ENCODE measurements at regions not wholly inside any gene's neighbourhood (a gene's known extent, or its start where the extent isn't known, plus 50 kb on each side); places are given as distances from the start of the nearest gene placed in this dataset.

GRCh38 chr7:118870187-118870586 lies 645.7 kb downstream of the ANKRD7 start:
- H3K9me3 ChIP-seq (ENCODE audit: control insufficient read depth in 4 of 4, low read length in 3 of 4), result no peaks in the 10 kb centered on the region
- H3K27ac ChIP-seq (ENCODE audit: low read depth in 1 of 2, low read length in 2 of 2), result no peak overlapping the region
- H3K4me1 ChIP-seq (ENCODE audit: control insufficient read depth in 4 of 4, insufficient read depth in 4 of 4, low read length in 3 of 4), result no peaks in the 10 kb centered on the region
- no peak for DNase-seq (ENCODE audit: low spot score)
- no peak overlapping the region for H3K9ac ChIP-seq (ENCODE audit: low read depth in 1 of 2, low read length in 2 of 2)
- H3K27me3 ChIP-seq (ENCODE audit: control insufficient read depth in 4 of 4, insufficient read depth in 4 of 4, low read length in 3 of 4), result no peaks in the 10 kb centered on the region
- TF ChIP-seq RAD21 (IDR thresholded peaks at IDR 0.05) (peak; percentile 13 to 29), HNF4G (IDR thresholded peaks at IDR 0.05) (no peak), REST (IDR thresholded peaks at IDR 0.05) (no peak)
- H3K36me3 ChIP-seq (ENCODE audit: control insufficient read depth in 4 of 4, insufficient read depth in 3 of 4, low read depth in 1 of 4, low read length in 3 of 4), result no peaks in the 10 kb centered on the region
- no peak overlapping the region for H3K4me3 ChIP-seq (ENCODE audit: low read depth in 1 of 3, low read length in 3 of 3)
- WGBS, result 80% methylated on average over 4 of the region's 4 CpGs

DNA sequence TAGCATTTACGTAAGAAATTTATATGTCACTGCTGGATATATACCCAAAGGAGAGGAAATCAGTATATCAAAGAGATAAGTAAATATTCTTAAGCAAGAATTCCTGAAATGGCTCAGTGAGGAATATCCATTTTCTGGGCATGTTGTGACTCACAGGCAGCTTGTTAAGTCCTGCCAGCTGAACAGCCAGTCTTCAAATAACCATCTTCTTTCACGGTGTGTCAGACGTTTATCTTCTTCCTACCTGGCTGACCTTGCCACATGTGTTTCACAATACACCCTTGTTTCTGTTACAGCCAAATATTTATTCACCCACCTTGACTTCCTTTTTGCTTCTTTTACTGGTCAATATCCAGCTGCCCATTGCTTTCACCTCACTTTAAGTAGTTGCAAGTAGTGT lies 648.1 kb downstream of the ANKRD7 start:
- Histone ChIP-seq H3K9me3 (ENCODE audit: control insufficient read depth in 4 of 4, low read length in 3 of 4) (no peaks in the 10 kb centered on the region), H3K27me3 (ENCODE audit: control insufficient read depth in 4 of 4, insufficient read depth in 4 of 4, low read length in 3 of 4) (no peaks in the 10 kb centered on the region), H3K36me3 (ENCODE audit: control insufficient read depth in 4 of 4, insufficient read depth in 3 of 4, low read depth in 1 of 4, low read length in 3 of 4) (no peaks in the 10 kb centered on the region), H3K4me3 (ENCODE audit: low read depth in 1 of 3, low read length in 3 of 3) (no peak overlapping the region), H3K27ac (ENCODE audit: low read depth in 1 of 2, low read length in 2 of 2) (no peak overlapping the region), H3K9ac (ENCODE audit: low read depth in 1 of 2, low read length in 2 of 2) (no peak overlapping the region), H3K4me1 (ENCODE audit: control insufficient read depth in 4 of 4, insufficient read depth in 4 of 4, low read length in 3 of 4) (no peaks in the 10 kb centered on the region)
- no peak for DNase-seq (ENCODE audit: low spot score)
- 32% methylated on average over 3 of the region's 3 CpGs for WGBS
- TF ChIP-seq FOXA2 (IDR thresholded peaks at IDR 0.05), result no peak
- TF ChIP-seq, protein P1, sequence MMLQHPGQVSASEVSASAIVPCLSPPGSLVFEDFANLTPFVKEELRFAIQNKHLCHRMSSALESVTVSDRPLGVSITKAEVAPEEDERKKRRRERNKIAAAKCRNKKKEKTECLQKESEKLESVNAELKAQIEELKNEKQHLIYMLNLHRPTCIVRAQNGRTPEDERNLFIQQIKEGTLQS (IDR thresholded peaks at IDR 0.05), result no peak

DNA sequence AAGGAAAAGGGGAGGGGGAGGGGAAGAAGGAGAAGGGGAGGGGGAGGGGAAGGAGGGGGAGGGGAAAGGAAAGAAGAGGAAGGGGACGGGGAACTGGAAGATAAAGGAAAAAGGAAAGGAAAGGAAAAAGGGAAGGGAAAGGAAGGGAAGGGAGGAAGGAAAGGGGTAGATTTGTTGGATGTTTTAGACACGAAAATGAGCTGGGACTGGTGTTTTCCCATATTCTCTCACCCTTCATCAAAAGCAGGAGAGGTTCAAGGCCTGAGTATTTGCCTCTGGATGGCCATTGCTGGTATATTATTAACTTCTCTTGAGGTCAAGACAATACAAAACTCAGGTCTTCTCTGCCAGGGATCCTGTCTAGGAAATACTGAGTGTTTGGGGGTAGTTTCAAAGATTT lies 652.7 kb downstream of the ANKRD7 start:
- TF ChIP-seq RXRA (IDR thresholded peaks at IDR 0.05) (no peak), EGR1 (IDR thresholded peaks at IDR 0.05; ENCODE audit: low read depth in 2 of 2) (no peak), GABPA (IDR thresholded peaks at IDR 0.05 in 1 of 2, conservative IDR thresholded peaks at IDR 0.05 in 1 of 2) (no peak), FOXA1 (IDR thresholded peaks at IDR 0.05) (no peak), MAX (IDR thresholded peaks at IDR 0.05) (no peak), NR2F2 (IDR thresholded peaks at IDR 0.05) (no peak), REST (IDR thresholded peaks at IDR 0.05) (no peak), CTCF (IDR thresholded peaks at IDR 0.05; ENCODE audit: low read depth, low read length, missing input control) (no peak)
- Histone ChIP-seq H3K4me1 (ENCODE audit: control insufficient read depth in 4 of 4, insufficient read depth in 4 of 4, low read length in 3 of 4) (no peaks in the 10 kb centered on the region), H3K4me3 (ENCODE audit: low read depth in 1 of 3, low read length in 3 of 3) (no peak overlapping the region), H3K36me3 (ENCODE audit: control insufficient read depth in 4 of 4, insufficient read depth in 3 of 4, low read depth in 1 of 4, low read length in 3 of 4) (peaks cover 0 to 1% (median 0%) of the 10 kb centered on the region in 4 donors), H3K9ac (ENCODE audit: low read depth in 1 of 2, low read length in 2 of 2) (no peak overlapping the region), H3K27ac (ENCODE audit: low read depth in 1 of 2, low read length in 2 of 2) (no peak overlapping the region), H3K27me3 (ENCODE audit: control insufficient read depth in 4 of 4, insufficient read depth in 4 of 4, low read length in 3 of 4) (no peaks in the 10 kb centered on the region), H3K9me3 (ENCODE audit: control insufficient read depth in 4 of 4, low read length in 3 of 4) (no peaks in the 10 kb centered on the region)
- 56% methylated on average over 2 of the region's 2 CpGs for WGBS
- DNase-seq (ENCODE audit: low spot score), result no peak

All from liver (tissue), 8 donors.